ENCODE measurements at regions not wholly inside any gene's neighbourhood (a gene's known extent, or its start where the extent isn't known, plus 50 kb on each side); places are given as distances from the start of the nearest gene placed in this dataset.

DNA sequence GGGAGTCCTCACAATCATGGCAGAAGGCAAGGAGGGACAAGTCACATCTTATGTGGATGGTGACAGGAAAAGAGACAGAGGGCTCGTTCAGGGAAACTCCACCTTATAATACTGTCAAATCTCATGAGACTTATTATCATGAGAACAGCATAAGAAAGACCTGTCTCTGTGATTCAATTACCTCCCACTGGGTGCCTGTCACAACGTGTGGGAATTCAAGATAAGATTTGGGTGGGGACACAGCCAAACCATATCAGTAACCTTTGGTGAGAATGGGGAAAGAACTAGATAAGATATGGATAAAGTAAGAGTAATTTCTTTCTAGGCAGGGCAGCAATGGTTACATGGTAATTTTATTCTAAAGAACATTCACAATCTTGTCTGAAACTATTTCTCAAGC, 344.9 kb upstream of the KLF12 start:
- ChIA-PET POLR2A (ENCODE audit: low non-redundant PET) (no interaction called here), CTCF (interaction anchor here (0.6 kb wide), 1 partner anchor 265 kb away, joined by 4 read pairs; no protein-coding TSS in a partner anchor)
- TF ChIP-seq, protein P1, sequence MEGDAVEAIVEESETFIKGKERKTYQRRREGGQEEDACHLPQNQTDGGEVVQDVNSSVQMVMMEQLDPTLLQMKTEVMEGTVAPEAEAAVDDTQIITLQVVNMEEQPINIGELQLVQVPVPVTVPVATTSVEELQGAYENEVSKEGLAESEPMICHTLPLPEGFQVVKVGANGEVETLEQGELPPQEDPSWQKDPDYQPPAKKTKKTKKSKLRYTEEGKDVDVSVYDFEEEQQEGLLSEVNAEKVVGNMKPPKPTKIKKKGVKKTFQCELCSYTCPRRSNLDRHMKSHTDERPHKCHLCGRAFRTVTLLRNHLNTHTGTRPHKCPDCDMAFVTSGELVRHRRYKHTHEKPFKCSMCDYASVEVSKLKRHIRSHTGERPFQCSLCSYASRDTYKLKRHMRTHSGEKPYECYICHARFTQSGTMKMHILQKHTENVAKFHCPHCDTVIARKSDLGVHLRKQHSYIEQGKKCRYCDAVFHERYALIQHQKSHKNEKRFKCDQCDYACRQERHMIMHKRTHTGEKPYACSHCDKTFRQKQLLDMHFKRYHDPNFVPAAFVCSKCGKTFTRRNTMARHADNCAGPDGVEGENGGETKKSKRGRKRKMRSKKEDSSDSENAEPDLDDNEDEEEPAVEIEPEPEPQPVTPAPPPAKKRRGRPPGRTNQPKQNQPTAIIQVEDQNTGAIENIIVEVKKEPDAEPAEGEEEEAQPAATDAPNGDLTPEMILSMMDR (conservative IDR thresholded peaks at IDR 0.05; ENCODE audit: low read depth) = no peak

DNA sequence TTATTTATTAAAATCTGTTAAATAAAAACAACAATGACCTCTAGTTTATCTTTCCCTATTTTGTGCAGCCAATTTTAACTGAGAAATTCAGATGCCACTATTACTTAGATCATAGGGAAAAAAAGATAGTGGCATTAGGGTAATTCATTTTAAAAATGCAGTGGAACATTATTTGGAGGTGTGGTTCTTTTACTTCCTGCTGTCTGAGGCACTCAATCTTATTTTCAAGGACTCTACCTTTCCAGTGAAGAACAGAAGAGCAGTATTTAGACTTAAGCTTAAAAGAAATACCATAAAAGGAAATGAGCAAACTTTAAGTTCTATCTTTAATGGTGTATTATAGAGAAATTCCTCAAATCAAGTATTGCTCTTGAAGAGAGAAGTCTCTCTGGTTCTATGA, 342.6 kb upstream of the KLF12 start:
- ChIA-PET CTCF (no interaction called here), POLR2A (ENCODE audit: low non-redundant PET) (no interaction called here)
- TF ChIP-seq, protein P1 (conservative IDR thresholded peaks at IDR 0.05; ENCODE audit: low read depth) = no peak
- H3K27ac ChIP-seq = no peak overlapping the region
- no peak for DNase-seq (ENCODE audit: low spot score)

More for the DNA sequence above, 344.9 kb upstream of the KLF12 start:
- no peak for DNase-seq (ENCODE audit: low spot score)
- no peak overlapping the region for H3K27ac ChIP-seq

DNA sequence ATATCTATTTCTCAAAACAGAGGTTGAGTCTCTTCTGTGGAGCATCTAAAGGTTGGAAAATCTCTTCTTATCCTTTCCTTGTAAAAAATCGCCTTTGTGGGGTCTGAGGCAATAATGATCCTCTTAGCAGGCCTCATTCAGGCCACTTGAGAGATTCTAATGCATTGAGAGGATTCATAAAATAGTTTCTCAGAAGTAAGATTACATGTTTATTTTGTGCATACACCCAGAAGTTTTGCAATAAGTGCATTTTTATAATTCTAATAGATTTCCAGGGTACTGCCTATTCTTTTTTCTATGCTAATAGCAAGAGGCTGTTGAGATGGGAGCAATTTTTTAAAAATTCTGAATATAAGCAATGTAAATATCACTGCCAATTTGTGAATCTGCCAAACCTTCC, 342.2 kb upstream of the KLF12 start:
- POLR2A ChIA-PET (ENCODE audit: low non-redundant PET) = no interaction called here
- H3K27ac ChIP-seq = no peak overlapping the region
- CTCF ChIA-PET = no interaction called here
- no peak for DNase-seq (ENCODE audit: low spot score)
- TF ChIP-seq, protein P1 (conservative IDR thresholded peaks at IDR 0.05; ENCODE audit: low read depth) = no peak

DNA sequence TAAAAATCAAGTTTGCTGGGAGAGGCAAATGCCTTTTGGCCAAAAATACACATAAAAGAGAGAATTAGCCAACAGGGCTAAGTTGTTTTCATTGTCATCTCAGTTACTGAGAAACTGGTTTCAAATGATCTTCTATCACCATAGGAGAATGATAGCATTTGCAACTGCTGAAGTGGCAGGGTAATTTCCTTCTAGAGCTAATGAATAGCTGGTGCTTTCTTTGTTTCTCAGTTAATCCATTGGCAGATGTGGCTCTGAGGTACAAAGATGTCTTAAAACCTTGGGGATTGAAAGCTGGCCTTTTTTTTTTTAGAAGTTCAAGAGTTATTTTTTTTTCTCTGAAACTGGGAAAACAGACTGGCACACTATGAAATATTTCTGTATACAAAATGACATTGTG, 332.7 kb upstream of the KLF12 start:
- POLR2A ChIA-PET (ENCODE audit: low non-redundant PET) = no interaction called here
- no peak overlapping the region for H3K27ac ChIP-seq
- TF ChIP-seq, protein P1 (conservative IDR thresholded peaks at IDR 0.05; ENCODE audit: low read depth) = no peak
- no peak for DNase-seq (ENCODE audit: low spot score)
- CTCF ChIA-PET = no interaction called here

DNA sequence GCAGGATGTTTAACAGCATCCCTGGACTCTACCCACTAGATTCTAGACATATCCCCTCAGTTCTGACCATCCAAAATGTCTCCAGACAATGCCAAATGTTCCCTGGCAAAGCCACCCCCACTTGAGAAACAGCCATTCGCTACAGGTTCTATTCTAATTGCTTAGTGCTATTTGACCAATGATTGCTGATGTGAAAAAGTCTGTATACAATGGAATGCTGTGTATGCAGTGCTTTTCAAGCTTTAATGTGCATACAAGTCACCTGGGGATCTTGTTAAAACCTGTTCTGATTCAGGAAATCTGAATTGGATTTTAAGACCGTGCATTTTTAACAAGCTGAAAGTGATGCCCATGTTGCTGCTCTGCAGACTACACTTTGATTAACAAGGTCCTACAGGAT, 331.8 kb upstream of the KLF12 start:
- ChIA-PET POLR2A (ENCODE audit: low non-redundant PET) (no interaction called here), CTCF (interaction anchor here (0.5 to 0.9 kb wide), 2 partner anchors 48 to 702 kb away, joined by 4 to 5 read pairs; no protein-coding TSS in a partner anchor)
- TF ChIP-seq, protein P1 (conservative IDR thresholded peaks at IDR 0.05; ENCODE audit: low read depth) = no peak
- H3K27ac ChIP-seq = no peak overlapping the region
- no peak for DNase-seq (ENCODE audit: low spot score)

DNA sequence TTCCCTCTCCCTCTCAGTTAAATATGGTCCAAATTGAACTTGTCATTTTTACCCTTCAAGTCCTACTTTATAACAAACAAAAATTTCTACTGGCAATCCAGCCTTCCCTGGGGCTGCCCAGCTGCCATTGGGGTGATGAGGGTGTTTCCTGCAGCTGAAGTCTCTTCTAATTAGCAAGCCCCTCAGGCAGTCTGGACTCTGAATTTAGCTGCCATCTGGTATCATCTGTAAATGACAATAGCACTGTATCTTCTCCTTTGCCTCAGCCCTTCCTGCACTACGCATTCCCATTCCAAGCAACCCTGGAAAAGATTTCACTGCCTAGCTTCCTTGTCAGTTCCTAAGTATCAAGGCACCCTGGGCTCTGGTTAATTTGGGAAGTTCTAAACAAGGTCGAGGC, 331.1 kb upstream of the KLF12 start:
- DNase-seq (ENCODE audit: low spot score) = no peak
- H3K27ac ChIP-seq = no peak overlapping the region
- TF ChIP-seq, protein P1 (conservative IDR thresholded peaks at IDR 0.05; ENCODE audit: low read depth) = no peak
- POLR2A ChIA-PET (ENCODE audit: low non-redundant PET) = no interaction called here
- CTCF ChIA-PET = interaction anchor here (0.9 kb wide), 1 partner anchor 49 kb away, joined by 5 read pairs; no protein-coding TSS in a partner anchor

DNA sequence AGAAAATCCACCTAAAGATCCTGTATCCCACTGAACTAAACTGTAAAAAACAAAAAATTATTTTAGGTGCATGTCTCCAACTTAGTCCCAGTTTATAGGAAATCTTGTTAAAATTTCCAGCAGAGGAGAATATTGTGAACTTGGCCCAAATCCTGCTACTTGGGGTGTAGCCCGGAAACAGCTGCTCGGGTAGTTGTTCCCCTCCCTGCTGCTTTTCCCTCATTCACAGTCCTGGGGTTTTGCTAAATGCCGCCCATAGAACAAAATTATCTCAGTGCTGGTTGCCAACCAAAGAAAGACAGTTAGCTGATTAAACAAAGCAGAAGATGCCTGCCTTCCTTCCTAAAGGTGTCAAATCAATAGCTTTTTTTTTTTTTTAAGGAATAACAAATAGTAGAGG, 330.5 kb upstream of the KLF12 start:
- TF ChIP-seq, protein P1 (conservative IDR thresholded peaks at IDR 0.05; ENCODE audit: low read depth) = no peak
- CTCF ChIA-PET = no interaction called here
- H3K27ac ChIP-seq = no peak overlapping the region
- no peak for DNase-seq (ENCODE audit: low spot score)
- POLR2A ChIA-PET (ENCODE audit: low non-redundant PET) = no interaction called here
